Hematopoietic multipotent progenitor cell treated with erythropoietin and hydrocortisone succinate and interleukin-3 and kit ligand, for 6 days (in vitro differentiated cells): ENCODE measurements at regions not wholly inside any gene's neighbourhood (a gene's known extent, or its start where the extent isn't known, plus 50 kb on each side); places are given as distances from the start of the nearest gene placed in this dataset.
"Not testable (repeated sequence)": the region's sequence is repeated elsewhere in the genome, so short reads cannot be mapped to it uniquely, and the experiment has no call there.

Source experiments
- DNase-seq: peaks from one replicate; pipeline ENCODE4 v3.0.0-alpha.2; 2015

DNA sequence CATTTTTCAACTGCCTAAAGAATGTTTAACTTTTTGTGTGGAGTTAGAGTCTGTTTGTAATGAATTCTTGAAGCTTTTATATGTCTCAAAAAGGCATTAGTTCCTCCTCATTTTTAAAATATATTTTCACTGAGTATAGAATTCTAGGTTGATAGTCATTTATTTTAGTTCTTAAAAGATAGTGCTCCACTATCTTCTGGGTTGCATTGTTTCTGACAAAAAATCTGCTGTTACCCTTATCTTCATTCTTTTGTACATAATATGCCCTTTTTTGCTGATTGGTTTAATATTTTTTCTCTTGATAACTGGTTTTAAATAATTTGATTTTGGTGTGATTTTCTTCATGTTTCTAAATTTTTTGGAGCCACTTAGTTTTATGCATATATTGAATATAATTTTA lies 754.7 kb upstream of the GYPC start:
- no peak for DNase-seq

DNA sequence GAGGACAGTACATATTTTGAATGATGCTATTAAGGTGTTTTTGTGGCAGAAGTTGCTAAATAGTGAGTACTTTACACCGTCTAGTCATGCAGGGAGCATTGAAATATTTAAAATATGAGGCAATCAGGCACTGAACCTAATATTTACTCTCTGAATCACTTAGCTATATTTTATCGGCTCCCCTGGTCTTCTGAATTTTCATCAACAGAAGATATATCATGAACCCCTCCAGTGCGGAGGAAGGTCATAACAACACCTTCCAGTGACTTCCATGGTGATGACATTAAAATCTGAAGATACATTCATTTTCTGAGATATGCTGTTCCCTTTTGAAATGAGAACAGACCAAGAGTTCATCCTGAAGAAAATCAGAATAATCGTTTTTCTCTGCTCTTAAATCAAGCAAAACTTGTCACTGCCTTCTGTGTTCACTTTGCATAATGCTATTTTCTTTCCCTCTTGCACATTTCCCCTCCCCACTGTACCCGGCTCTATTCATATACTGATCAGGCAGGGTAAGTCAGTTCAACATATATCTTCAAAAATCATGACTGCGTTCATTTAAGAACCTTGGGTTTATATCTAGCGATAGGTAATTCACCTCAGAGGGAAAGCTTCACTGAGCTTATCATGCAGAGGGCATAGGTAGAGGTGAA lies 729.9 kb upstream of the GYPC start:
- no peak for DNase-seq

DNA sequence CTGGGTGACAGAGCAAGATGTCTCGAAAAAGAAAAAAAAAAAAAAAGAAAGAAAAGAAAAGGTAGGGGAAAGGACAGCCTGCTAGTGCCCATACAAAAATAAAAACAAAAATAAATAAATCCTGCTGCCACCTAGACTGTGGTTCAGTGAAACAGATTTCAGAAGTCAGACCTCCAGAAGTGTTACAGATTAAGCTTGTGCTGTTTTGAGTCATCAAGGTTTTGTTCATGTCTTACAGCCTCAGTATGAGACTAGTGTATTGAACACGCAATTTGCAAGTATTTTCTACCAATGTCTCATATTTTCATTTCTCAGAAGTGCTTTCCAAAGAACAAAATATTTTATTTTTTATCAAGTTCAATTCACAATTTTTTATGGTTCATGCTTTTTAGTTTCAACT lies 720.4 kb upstream of the GYPC start:
- no peak for DNase-seq

DNA sequence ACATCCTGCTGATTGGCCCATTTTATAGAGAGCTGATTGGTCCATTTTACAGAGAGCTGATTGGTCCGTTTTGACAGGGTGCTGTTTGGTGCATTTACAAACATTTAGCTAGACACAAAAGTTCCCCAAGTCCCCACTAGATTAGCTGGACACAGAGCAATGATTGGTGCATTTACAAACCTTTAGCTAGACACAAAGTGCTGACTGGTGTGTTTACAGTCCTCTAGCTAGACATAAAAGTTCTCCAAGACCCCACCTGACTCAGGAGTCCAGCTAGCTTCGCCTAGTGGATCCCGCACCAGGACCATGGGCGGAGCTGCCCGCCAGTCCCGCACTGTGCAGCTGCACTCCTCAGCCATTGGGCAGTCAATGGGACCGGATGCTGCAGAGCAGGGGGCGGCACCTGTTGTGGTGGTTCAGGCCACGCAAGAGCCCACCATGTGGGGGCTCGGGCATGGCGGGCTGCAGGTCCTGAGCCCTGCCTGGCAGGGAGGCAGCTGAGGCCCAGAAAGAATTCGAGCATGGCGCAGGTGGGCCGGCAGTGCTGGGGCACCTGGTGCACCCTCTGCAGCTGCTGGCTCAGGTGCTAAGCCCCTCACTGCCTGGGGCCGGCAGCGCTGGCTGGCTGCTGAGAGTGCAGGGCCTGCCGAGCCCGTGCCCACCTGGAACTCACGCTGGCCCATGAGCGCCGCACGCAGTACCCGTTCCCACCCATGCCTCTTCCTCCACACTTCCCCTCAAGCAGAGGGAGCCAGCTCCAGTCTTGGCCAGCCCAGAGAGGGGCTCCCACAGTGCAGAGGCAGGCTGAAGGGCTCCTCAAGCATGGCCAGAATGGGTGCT lies 713.2 kb upstream of the GYPC start:
- no peak for DNase-seq

DNA sequence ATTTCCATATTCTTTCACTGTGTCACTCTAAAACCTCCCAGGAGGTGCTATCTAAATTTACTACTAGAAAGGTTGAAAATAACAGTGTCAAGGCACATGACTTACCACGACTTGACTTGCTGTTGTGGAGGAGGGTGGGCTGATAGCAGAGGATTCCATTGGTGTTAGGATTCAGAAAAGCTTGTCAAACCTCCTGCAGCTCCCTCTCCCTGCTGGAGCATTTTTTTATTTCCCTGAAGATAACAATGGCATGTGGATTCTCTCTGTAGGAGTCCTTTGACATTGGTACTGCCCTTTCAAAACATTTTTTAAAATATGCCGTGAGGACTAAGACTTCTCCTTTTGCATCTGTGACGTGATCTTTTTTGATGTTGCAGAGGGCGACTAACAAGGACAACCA lies 696.9 kb upstream of the GYPC start:
- no peak for DNase-seq

DNA sequence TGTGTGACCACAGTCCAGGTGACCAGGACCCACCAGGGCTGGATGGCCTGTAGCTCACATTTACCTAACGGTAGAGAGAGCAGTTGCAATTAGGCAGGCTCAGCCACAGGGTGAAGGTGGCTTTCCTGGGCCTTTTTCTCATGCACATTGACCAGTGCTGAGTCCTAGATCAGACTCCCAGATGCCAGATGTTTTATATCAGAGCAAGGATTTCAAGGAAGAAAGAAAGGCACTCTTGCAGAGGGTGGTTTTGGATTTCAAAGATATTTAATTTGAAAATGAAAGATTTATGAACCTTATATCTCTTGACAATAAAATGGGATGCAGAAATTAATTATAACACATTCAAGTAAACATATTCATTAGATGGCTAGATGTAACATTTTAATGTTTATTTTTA lies 694.2 kb upstream of the GYPC start:
- DNase-seq = no peak

DNA sequence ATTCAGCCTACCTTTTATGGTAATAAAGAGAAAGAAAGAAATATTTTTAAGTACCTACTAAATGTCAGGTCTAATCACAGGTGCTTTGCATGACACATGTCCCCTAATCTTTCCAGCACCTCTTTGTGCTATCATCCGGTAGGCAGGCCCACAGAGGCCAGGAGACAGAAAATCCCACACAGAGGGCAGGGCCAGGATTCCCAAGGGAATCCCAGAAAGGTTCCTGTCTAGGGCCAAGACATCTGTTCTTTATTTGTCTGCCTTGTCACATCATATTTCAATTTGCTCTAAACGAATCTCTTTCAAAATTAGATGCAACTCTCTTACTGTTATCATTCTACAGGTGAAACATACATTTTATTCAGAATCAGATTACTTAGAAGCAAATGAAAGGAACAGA lies 676.1 kb upstream of the GYPC start:
- DNase-seq = no peak

DNA sequence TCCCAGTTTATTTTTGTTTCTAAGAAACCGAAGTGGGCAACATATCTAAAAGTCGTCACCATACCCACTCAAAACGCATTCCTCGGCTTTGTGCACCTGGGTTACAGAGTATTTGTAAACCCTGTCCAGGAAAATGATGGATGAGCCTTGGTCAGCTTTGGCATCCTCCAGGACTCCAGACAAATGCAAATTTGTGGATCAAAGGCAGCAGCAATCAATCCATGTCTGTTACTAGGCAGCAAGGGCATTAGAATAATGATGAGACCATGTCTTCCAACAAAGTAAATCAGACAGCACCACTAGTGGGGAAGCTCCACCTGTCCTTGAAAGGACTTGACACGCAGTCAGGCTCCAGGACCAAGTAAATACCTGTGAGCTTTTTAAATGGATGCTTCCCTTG lies 672.6 kb upstream of the GYPC start:
- DNase-seq = no peak

DNA sequence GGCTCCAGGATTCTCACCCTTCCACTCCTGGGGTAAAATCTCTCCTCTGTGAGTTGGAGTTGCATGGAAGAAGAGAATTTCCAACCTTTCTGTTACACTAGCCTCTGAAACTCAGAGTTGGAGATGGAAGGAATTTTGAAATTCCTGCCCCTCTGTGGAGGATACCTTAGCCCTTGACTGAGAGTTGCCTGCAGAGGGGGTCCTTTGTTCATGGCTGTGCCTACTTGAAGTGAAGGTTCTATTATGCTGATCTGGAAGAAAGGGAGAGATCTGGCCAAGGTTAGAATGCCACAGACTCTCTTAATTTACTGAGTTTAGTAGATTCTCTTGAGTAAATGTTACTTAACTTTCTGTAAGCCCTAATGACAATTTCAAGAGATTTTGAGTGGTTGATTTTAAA lies 626.6 kb upstream of the GYPC start:
- DNase-seq = no peak

DNA sequence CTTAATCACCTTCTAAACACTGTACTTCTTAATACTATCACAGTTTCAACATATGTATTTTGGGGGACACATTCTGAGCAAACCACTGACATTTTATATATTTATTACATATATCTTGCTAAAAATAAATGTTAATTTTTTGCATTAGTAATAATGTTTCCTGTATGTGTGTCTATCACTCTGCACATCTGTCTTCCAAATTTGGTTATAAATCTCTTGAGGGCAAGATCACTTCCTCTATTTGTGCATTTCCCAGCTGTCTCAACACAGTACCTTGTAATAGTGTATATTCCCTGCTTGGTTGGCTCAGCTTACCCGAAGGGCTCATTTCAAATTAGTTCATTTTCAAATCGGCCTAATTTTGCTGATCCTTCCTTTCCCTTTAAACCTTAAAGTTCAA lies 617.1 kb upstream of the GYPC start:
- no peak for DNase-seq

DNA sequence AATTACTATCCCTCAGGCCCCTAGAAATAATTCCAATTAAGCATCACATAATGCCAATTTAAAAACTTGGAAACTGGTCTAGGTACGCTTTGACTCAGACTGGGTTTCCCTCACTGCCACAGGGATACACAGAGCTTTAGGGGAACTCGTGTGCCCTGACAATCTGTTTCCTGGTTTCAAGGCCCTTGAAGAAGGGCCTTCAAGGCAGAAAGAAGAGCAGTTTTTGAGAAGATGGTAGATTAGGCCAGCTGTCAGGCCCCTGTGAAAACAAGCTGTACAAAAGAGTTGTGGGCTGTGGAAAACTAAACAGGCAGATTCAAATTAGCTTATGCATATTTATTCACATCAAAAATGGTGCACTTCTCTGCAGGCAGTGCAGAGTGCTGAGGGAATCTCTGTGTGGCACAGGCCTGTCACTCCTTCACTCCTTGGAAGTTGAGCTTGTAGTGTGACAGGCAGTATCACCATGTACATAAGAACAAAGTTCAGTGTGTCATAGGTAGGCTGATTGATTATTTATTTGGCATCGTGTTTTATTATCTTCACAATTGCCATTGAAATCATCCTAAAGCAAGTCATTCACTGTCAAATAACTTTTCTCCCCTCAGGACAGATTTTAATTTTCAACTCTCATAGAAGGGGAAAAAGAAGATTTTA lies 614.4 kb upstream of the GYPC start:
- DNase-seq = no peak

DNA sequence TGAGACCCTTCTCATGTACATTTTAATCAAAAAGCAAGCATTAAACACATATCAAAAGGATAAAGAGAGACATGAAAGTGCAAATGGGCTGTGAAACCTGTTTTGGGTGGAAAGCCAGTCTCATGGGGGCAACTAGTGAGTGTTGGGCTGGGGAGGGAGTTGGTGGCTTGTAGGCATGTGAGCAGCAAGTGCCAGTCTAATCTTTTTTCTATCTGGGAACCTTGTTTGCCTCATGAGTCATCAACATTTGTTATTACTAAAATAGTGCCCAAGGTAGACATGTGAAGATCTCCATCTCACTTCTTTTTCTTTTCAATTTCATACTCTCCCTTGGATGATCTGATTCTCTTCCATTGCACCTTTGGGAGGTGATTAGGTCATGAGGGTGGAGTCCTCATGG lies 613.9 kb upstream of the GYPC start:
- DNase-seq = no peak

DNA sequence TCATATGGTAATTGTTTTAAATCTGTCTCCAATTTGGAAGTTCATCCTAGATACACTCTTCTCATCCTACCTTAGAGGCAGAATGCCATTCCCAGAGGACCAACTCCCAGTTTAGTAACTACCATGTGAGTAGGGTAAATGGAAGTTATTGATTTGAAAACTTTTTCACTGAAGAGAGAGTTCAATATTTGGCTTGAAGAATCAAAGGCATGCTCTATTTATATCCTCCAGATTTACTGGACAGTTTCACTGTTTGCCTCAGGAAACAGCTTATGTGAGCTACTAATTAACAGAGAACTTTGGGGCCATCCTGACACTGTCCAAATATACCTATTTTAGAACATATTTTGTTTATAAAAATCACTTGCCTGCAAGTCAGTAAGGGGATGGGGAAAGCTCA lies 607.2 kb upstream of the GYPC start:
- DNase-seq = no peak

DNA sequence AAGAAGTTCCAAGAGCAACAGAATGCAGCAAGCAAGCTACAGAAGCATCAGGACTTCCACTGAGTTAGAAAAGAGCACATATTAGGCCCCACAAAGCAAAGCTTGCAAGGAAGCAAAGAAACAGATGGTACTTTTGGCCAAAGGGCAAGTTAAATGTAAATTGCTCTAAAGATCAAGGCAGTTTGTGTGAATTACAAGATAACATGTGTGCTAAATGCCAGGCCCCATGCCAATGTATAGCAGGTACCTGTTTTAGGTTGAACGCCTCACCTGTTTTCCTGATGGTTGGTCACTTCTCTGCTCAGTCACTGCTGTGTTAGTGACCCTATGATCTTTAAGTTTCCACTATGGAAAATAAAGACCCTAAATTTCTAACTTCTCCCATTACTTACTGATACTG lies 606.5 kb upstream of the GYPC start:
- DNase-seq = no peak

DNA sequence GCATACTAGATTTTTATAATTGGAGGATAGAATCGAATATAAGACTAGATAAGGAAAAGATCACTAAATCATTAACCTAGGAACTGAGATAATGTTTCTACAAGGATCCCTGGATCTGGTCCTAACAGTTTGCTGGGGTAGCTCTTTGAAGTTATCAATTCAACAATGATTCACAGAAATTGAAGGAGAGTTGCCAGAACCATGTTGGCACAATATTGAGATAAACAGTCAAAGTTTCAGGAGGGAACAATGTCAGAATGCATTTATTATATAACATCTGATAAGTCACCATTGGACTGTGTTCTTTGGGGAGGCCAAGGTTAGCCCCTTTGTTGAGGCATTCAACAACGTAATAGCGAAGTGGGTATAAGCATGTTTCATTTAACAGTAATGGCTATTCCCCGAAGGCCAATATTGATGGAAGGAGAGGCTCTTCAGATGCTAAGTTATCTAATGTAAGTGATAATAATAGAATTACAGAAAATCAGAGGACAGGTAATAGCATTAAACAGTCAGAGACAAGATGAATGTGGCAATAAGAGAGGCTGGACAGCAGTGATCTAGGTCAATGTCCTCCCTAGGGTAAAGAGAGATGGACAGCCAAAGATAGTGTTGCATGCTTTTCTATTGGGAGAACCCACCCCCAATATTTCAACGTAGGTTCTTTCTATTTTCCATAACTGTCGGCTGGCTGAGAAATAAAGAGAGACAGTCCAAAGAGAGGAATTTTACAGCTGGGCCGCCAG lies 604.8 kb upstream of the GYPC start:
- no peak for DNase-seq

DNA sequence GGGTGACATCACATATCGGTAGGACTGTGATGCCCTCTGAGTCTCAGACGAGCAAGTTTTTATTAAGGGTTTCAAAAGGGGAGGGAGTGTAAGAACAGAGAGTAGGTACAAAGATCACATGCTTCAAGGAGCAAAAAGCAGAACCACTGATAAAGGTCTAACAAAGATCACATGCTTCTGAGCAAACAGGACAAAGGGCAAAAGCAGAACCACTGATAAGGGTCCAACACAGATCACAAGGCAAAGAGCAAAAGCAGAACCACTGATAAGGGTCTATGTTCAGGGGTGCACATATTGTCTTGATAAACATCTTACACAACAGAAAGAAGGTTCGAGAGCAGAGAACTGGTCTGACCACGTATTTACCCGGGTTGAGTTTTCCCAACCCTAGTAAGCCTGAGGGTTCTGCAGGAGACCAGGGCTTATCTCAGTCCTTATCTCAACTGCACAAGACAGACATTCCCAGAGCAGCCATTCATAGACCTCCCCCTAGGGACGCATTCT lies 604.2 kb upstream of the GYPC start:
- not testable (repeated sequence) for DNase-seq

DNA sequence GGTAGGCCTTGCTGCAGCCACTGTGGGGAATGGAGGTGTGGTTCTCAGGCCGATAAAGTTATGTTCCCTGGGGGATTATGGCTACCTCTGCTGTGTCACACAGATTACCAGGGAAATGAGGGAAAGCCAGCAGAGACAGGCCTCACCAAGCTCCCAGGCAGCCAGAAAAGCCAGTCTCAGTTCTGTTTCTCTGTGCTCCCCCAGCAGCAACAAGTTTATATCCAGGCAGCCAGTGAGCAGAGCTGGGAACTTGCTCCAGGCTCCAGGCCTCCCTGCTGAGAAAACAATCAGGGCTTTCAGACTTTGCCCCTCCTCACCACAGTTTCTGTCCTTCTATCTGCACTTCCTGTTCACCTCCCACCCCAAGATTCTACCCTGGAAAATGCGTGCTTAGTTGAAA lies 596.6 kb upstream of the GYPC start:
- no peak for DNase-seq

DNA sequence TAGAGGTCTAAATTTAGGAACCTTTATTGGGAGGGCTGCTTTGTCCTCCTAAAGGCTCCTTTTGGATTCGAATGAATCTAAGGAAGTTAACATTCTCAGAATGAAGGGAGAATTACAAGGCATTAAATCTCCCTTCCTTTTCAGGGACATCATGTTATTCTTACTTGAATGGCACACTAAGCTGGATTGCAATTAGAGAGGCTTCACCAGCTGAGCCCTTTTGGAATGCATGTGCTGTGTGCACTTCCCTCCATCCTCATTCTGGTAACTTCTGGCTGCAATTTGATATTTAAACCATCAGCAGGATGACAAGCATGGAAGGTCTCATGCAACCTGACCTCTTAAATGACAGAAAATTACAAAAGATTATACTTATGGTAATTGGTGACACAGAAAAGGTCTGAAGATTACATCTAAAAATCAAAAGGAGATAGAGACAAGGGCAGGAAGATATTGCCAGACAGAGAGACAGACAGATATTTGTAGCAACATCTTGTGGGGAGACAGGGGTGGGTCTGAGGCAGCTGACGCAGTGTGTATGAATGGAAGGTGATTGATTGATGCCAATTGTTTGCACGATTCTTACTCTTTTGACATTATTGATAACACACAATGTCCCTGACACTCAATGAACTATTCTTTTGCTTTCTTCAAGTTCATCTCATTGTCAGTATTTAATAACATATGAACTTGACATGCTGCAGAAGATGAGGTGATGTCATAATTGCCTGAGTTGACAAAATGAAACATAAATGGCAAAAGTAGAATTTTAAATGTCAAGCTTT lies 570.8 kb upstream of the GYPC start:
- no peak for DNase-seq

DNA sequence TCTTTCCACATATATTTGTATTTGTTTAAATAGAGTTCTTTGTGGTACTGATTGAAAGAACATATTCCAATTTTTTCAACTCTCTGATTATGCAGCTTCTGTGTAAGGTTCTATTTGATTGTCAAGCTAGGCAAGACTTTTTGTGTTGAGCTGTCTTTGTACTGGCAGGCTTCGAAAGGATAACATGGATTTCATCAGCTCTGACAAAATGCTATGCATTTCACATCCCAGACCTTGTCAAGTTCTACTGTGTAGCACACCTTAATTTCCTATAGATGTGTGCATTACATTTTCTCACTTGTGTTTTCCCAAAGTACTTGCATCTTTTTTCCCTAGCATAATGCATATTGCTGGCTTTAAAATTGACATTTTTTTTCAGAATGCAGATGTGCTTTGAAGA lies 555.0 kb upstream of the GYPC start:
- DNase-seq = no peak

DNA sequence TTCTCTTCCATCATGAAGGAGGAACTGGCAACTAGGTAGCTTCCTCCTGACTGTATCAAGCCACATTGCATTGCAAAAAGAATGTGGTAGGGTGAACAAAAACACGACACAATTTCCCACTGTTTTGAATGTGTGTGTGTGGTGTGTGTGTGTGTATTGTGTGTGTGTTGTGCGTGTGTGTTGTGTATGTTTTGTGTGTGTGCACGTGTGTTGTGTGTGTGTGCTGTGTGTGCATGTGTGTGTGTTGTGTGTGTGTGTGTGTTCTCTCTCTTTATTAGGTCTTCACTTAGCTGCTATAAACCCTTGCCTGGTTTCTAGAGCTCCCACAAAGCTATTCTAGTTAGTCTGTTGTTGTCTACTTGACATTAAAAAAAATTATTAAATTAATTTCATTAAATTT lies 550.0 kb upstream of the GYPC start:
- no peak for DNase-seq

DNA sequence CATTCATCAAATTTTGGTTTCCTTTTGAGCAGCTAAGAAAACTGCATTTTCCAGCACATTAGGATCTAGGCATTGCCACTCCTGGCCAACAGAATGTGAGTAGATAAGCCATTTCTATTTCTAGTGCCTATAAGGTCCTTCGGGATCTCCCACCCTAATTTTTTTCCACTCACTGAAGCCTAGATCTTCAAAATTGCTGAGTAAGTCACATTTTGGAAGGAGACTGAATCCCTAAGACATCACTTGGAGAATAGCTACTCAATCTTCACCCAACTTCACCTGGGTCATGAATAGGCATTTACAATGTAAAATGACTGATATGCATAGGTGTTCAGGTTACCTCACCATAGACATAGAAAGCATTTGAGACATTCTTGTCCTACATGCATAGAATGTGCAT lies 548.1 kb upstream of the GYPC start:
- no peak for DNase-seq

DNA sequence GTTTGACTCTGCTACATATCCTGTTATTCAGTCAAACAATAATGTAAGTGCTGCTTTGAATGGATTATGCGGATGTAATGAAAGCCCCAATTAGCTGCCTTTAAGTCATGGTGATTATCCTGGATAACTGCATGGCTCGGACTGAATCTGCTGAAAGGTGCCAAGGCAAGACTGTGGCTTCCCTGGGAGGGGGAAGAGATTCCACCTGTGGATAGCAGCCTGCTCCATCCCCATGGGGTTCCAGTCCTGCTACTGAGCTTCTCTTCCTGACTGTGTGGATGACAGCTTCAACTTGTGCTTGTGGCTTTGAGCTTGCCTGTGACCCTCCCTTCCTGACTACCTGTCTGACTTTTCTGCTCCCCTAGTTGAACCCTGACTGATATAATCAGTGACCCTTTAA lies 540.0 kb upstream of the GYPC start:
- DNase-seq = no peak

DNA sequence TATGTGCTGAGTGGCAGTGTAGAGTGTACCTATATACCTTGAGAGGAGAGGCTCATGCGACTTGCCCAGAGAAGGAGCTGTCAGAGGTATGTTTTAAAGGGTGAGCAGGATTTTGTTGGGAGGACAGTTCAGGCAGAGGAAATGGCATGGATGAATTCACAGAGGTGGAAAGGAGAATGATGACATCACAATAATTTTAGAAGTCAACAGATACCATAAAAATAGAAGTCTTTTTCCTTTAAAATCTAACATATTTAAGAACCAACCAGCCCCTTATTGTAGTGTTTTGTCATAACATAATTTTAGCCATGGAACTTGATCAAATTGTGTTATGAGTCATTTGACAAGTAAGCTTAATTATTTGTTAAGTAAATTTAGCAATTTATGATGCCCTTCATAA lies 538.1 kb upstream of the GYPC start:
- DNase-seq = no peak
